CD4-positive, alpha-beta memory T cell (primary cell): ENCODE measurements at regions not wholly inside any gene's neighbourhood (a gene's known extent, or its start where the extent isn't known, plus 50 kb on each side); places are given as distances from the start of the nearest gene placed in this dataset.

Experiments used
- CTCF ChIA-PET: fragments of 350-600 bp; sonication (Branson Sonifier 250); formaldehyde crosslinking; loops from one replicate; lab custom pipeline; 2021; ENCODE audit warnings: inconsistent platforms; ENCODE audit not compliant: partially characterized antibody; lab: Charles Lee
- POLR2A ChIA-PET: fragments of 350-600 bp; sonication (Branson Sonifier 250); formaldehyde crosslinking; loops from one replicate; lab custom pipeline; 2021; ENCODE audit not compliant: partially characterized antibody; lab: Charles Lee
- DNase-seq, 5 donors: peaks; one replicate each; pipeline versions ENCODE4 v3.0.0 to v3.0.0-alpha.2; 2020 to 2022; ENCODE audit warnings: mixed read lengths in 1 of 5
- H3K27ac ChIP-seq: one replicate; pipeline ENCODE4 v1.7.0; 2013; ENCODE audit warnings: low read depth, low read length
- H3K27me3 ChIP-seq: 2 replicates; pipeline ENCODE4 v1.7.0; 2013; ENCODE audit warnings: mild to moderate bottlenecking, low read length, moderate library complexity; ENCODE audit not compliant: insufficient read depth
- H3K36me3 ChIP-seq: 2 replicates; pipeline ENCODE4 v1.7.0; 2013; ENCODE audit warnings: mild to moderate bottlenecking, low read length, moderate library complexity; ENCODE audit not compliant: insufficient read depth
- H3K4me1 ChIP-seq: 2 replicates; pipeline ENCODE4 v1.7.0; 2013; ENCODE audit warnings: mild to moderate bottlenecking, low read length, moderate library complexity; ENCODE audit not compliant: insufficient read depth
- H3K4me3 ChIP-seq, 2 donors: one replicate each; pipeline ENCODE4 v1.7.0; 2013; ENCODE audit warnings: low read length in 2 of 2, mild to moderate bottlenecking in 1 of 2
- H3K9me3 ChIP-seq, 2 donors: one replicate each; pipeline ENCODE4 v1.7.0; 2013; ENCODE audit warnings: low read length in 2 of 2, control low read depth in 1 of 2; ENCODE audit not compliant: control insufficient read depth in 1 of 2
- H3K27ac Mint-ChIP-seq, 7 donors: one replicate each; pipeline ENCODE4 v1.8.0; 2020 to 2021; ENCODE audit warnings: mixed read lengths in 7 of 7, mild to moderate bottlenecking in 6 of 7, inconsistent platforms in 3 of 7, moderate library complexity in 3 of 7
- H3K27me3 Mint-ChIP-seq, 2 donors: one replicate each; pipeline ENCODE4 v1.8.0; 2020 to 2021; ENCODE audit warnings: mixed read lengths in 2 of 2
- H3K36me3 Mint-ChIP-seq, 2 donors: one replicate each; pipeline ENCODE4 v1.8.0; 2020 to 2021; ENCODE audit warnings: mixed read lengths in 2 of 2, inconsistent platforms in 1 of 2, mild to moderate bottlenecking in 1 of 2
- H3K4me1 Mint-ChIP-seq, 4 donors: one replicate each; pipeline ENCODE4 v1.8.0; 2020 to 2021; ENCODE audit warnings: mixed read lengths in 4 of 4, mild to moderate bottlenecking in 1 of 4
- H3K4me3 Mint-ChIP-seq, 8 donors: one replicate each; pipeline ENCODE4 v1.8.0; 2020 to 2021; ENCODE audit warnings: mixed read lengths in 8 of 8, mild to moderate bottlenecking in 7 of 8, moderate library complexity in 6 of 8, inconsistent platforms in 3 of 8
- H3K9me3 Mint-ChIP-seq, 8 donors: one replicate each; pipeline ENCODE4 v1.8.0; 2020 to 2021; ENCODE audit warnings: mixed read lengths in 8 of 8, mild to moderate bottlenecking in 5 of 8, inconsistent platforms in 3 of 8, moderate library complexity in 1 of 8
- intact Hi-C: fragments of 100-400 bp; cut with micrococcal nuclease; formaldehyde crosslinking; loops from one replicate; pipeline ENCODE4 v1.15.1; 2023

GRCh38 chr4:71148545-71148944 lies 155.1 kb downstream of the DCK start:
- H3K27ac Mint-ChIP-seq: no peak overlapping the region

GRCh38 chr4:71151054-71151453 lies 157.6 kb downstream of the DCK start:
- Histone ChIP-seq H3K4me1 (no peaks in the 10 kb centered on the region), H3K4me3 (no peak overlapping the region), H3K27ac (no peak overlapping the region), H3K9me3 (no peaks in the 10 kb centered on the region), H3K27me3 (no peaks in the 10 kb centered on the region), H3K36me3 (no peaks in the 10 kb centered on the region)
- no peak overlapping the region for H3K4me3 Mint-ChIP-seq
- intact Hi-C loops: no loop called here
- H3K9me3 Mint-ChIP-seq: peaks cover 0 to 8% (median 0%) of the 10 kb centered on the region in 8 donors
- no peak overlapping the region for H3K27ac Mint-ChIP-seq
- peaks cover 3 to 5% of the 10 kb centered on the region in 2 donors for H3K27me3 Mint-ChIP-seq
- ChIA-PET CTCF (no interaction called here), POLR2A (no interaction called here)
- H3K36me3 Mint-ChIP-seq: peaks cover 0 to 4% of the 10 kb centered on the region in 2 donors
- no peak for DNase-seq
- no peaks in the 10 kb centered on the region for H3K4me1 Mint-ChIP-seq

More at GRCh38 chr4:71148545-71148944, 155.1 kb downstream of the DCK start:
- Histone ChIP-seq H3K4me3 (no peak overlapping the region), H3K36me3 (no peaks in the 10 kb centered on the region), H3K27ac (no peak overlapping the region), H3K9me3 (no peaks in the 10 kb centered on the region), H3K27me3 (no peaks in the 10 kb centered on the region), H3K4me1 (no peaks in the 10 kb centered on the region)
- Mint-ChIP-seq H3K9me3 (peaks cover 0 to 8% (median 0%) of the 10 kb centered on the region in 8 donors), H3K36me3 (peaks cover 0 to 4% of the 10 kb centered on the region in 2 donors), H3K27me3 (peaks cover 2 to 3% of the 10 kb centered on the region in 2 donors), H3K4me1 (no peaks in the 10 kb centered on the region), H3K4me3 (no peak overlapping the region)
- intact Hi-C loops: no loop called here
- CTCF ChIA-PET: interaction anchor here (0.7 to 2.1 kb wide), 2 partner anchors 14 to 36 kb away, joined by 3 to 4 read pairs; no protein-coding TSS in a partner anchor
- POLR2A ChIA-PET: no interaction called here
- DNase-seq: no peak

- Histone ChIP-seq H3K4me1 (no peaks in the 10 kb centered on the region), H3K4me3 (no peak overlapping the region), H3K27ac (no peak overlapping the region), H3K27me3 (no peaks in the 10 kb centered on the region), H3K9me3 (no peaks in the 10 kb centered on the region), H3K36me3 (no peaks in the 10 kb centered on the region)
- Mint-ChIP-seq H3K4me3 (no peak overlapping the region), H3K9me3 (no peaks in the 10 kb centered on the region), H3K27ac (no peak overlapping the region), H3K27me3 (peaks cover 2 to 8% of the 10 kb centered on the region in 2 donors), H3K36me3 (no peaks in the 10 kb centered on the region), H3K4me1 (no peaks in the 10 kb centered on the region)
- ChIA-PET POLR2A (no interaction called here), CTCF (no interaction called here)
- intact Hi-C loops: no loop called here
- no peak for DNase-seq
These were observed 163.2 kb downstream of the DCK start for GRCh38 chr4:71156616-71157015.

GRCh38 chr4:71162386-71162785 lies 168.9 kb downstream of the DCK start:
- H3K27me3 ChIP-seq: no peaks in the 10 kb centered on the region
- intact Hi-C loops: no loop called here
- no peaks in the 10 kb centered on the region for H3K9me3 ChIP-seq
- ChIA-PET CTCF (interaction anchor here (2.4 kb wide), 1 partner anchor 22 kb away, joined by 6 read pairs; no protein-coding TSS in a partner anchor), POLR2A (no interaction called here)
- DNase-seq: no peak
- Mint-ChIP-seq H3K36me3 (no peaks in the 10 kb centered on the region), H3K9me3 (no peaks in the 10 kb centered on the region), H3K27me3 (peaks cover 0 to 10% of the 10 kb centered on the region in 2 donors), H3K27ac (no peak overlapping the region), H3K4me3 (no peak overlapping the region), H3K4me1 (no peaks in the 10 kb centered on the region)
- H3K4me3 ChIP-seq: no peak overlapping the region
- H3K27ac ChIP-seq: no peak overlapping the region
- no peaks in the 10 kb centered on the region for H3K4me1 ChIP-seq
- no peaks in the 10 kb centered on the region for H3K36me3 ChIP-seq

- H3K4me3 Mint-ChIP-seq: no peak overlapping the region
- H3K27me3 Mint-ChIP-seq: peaks cover 0 to 8% of the 10 kb centered on the region in 2 donors
- no peaks in the 10 kb centered on the region for H3K9me3 Mint-ChIP-seq
- H3K4me1 Mint-ChIP-seq: no peaks in the 10 kb centered on the region
- H3K27ac Mint-ChIP-seq: no peak overlapping the region
- Histone ChIP-seq H3K4me1 (no peaks in the 10 kb centered on the region), H3K36me3 (no peaks in the 10 kb centered on the region), H3K9me3 (no peaks in the 10 kb centered on the region), H3K4me3 (no peak overlapping the region), H3K27ac (no peak overlapping the region), H3K27me3 (no peaks in the 10 kb centered on the region)
- no peak for DNase-seq
- POLR2A ChIA-PET: no interaction called here
- CTCF ChIA-PET: interaction anchor here (2.4 kb wide), 1 partner anchor 21 kb away, joined by 6 read pairs; no protein-coding TSS in a partner anchor
- intact Hi-C loops: no loop called here
- H3K36me3 Mint-ChIP-seq: no peaks in the 10 kb centered on the region
These were observed 169.9 kb downstream of the DCK start for GRCh38 chr4:71163317-71163716.

GRCh38 chr4:71167083-71167482 lies 171.7 kb upstream of the SLC4A4 start:
- Histone ChIP-seq H3K4me1 (no peaks in the 10 kb centered on the region), H3K27me3 (no peaks in the 10 kb centered on the region), H3K36me3 (no peaks in the 10 kb centered on the region), H3K27ac (no peak overlapping the region), H3K4me3 (no peak overlapping the region), H3K9me3 (no peaks in the 10 kb centered on the region)
- Mint-ChIP-seq H3K9me3 (no peaks in the 10 kb centered on the region), H3K27me3 (peaks cover 4 to 9% of the 10 kb centered on the region in 2 donors), H3K27ac (no peak overlapping the region), H3K4me1 (no peaks in the 10 kb centered on the region), H3K4me3 (no peak overlapping the region), H3K36me3 (no peaks in the 10 kb centered on the region)
- ChIA-PET POLR2A (no interaction called here), CTCF (interaction anchor here (0.6 kb wide), 1 partner anchor 1962 kb away, joined by 3 read pairs; no protein-coding TSS in a partner anchor)
- DNase-seq: no peak
- intact Hi-C loops: no loop called here

- no peaks in the 10 kb centered on the region for H3K36me3 ChIP-seq
- ChIA-PET CTCF (interaction anchor here (1.1 to 1.3 kb wide), 2 partner anchors 12 to 13 kb away, joined by 3 to 5 read pairs; no protein-coding TSS in a partner anchor), POLR2A (no interaction called here)
- no peaks in the 10 kb centered on the region for H3K4me1 ChIP-seq
- Mint-ChIP-seq H3K4me1 (no peaks in the 10 kb centered on the region), H3K9me3 (peaks cover 0 to 3% (median 0%) of the 10 kb centered on the region in 8 donors), H3K36me3 (no peaks in the 10 kb centered on the region), H3K27me3 (peaks cover 5 to 14% of the 10 kb centered on the region in 2 donors), H3K27ac (no peak overlapping the region), H3K4me3 (no peak overlapping the region)
- H3K9me3 ChIP-seq: no peaks in the 10 kb centered on the region
- no peak for DNase-seq
- intact Hi-C loops: no loop called here
- H3K4me3 ChIP-seq: no peak overlapping the region
- no peaks in the 10 kb centered on the region for H3K27me3 ChIP-seq
- H3K27ac ChIP-seq: no peak overlapping the region
These were observed 167.2 kb upstream of the SLC4A4 start for GRCh38 chr4:71171592-71171991.
